Suprapubic skin (tissue), 4 donors: ENCODE measurements at regions not wholly inside any gene's neighbourhood (a gene's known extent, or its start where the extent isn't known, plus 50 kb on each side); places are given as distances from the start of the nearest gene placed in this dataset.

Experiments used
- CTCF ChIP-seq, 2 donors: fragments of 200-600 bp in 1 of 2; fragments of 450-650 bp in 1 of 2; sonication (generic) in 1 of 2; IDR thresholded peaks; one replicate each; pipeline ENCODE4 v1.5.1; 2016 to 2019; ENCODE audit warnings: antibody characterized with exemption in 2 of 2, mild to moderate bottlenecking in 1 of 2, moderate library complexity in 1 of 2
- POLR2A ChIP-seq, 2 donors: fragments of 450-650 bp; IDR thresholded peaks; one replicate each; pipeline ENCODE4 v1.6.1; 2017; ENCODE audit warnings: antibody characterized with exemption in 2 of 2, mild to moderate bottlenecking in 2 of 2, moderate library complexity in 2 of 2
- POLR2AphosphoS5 ChIP-seq, 3 donors: sonication (generic); formaldehyde crosslinking; IDR thresholded peaks; one replicate each; pipeline ENCODE4 v1.6.1; 2017; ENCODE audit warnings: antibody characterized with exemption in 3 of 3

- TF ChIP-seq CTCF (IDR thresholded peaks at IDR 0.05) (no peak), POLR2AphosphoS5 (IDR thresholded peaks at IDR 0.05) (no peak), POLR2A (IDR thresholded peaks at IDR 0.05) (no peak)
Observed at GRCh38 chr7:93747019-93747418, 143.5 kb downstream of the TFPI2 start.
